IPS-20b (cell line): ENCODE measurements at regions not wholly inside any gene's neighbourhood (a gene's known extent, or its start where the extent isn't known, plus 50 kb on each side); places are given as distances from the start of the nearest gene placed in this dataset.

Source experiments
- H3K27ac ChIP-seq: one replicate; pipeline ENCODE4 v1.5.1; 2013; ENCODE audit warnings: low read length
- H3K27me3 ChIP-seq: 2 replicates; pipeline ENCODE4 v1.6.1; 2013; ENCODE audit warnings: mild to moderate bottlenecking, low read length, inconsistent platforms; ENCODE audit not compliant: insufficient read depth
- H3K36me3 ChIP-seq: 2 replicates; pipeline ENCODE4 v1.6.1; 2013; ENCODE audit warnings: low read depth, mild to moderate bottlenecking, inconsistent platforms, low read length, moderate library complexity; ENCODE audit not compliant: insufficient read depth
- H3K4me1 ChIP-seq: 2 replicates; pipeline ENCODE4 v1.6.1; 2013; ENCODE audit warnings: mild to moderate bottlenecking, control low read depth, inconsistent platforms, low read length, moderate library complexity; ENCODE audit not compliant: insufficient read depth
- H3K4me3 ChIP-seq: 2 replicates; pipeline ENCODE4 v1.5.1; 2013; ENCODE audit warnings: mild to moderate bottlenecking, low read length, inconsistent platforms
- H3K9ac ChIP-seq: 2 replicates; pipeline ENCODE4 v1.6.1; 2013; ENCODE audit warnings: low read depth, mild to moderate bottlenecking, inconsistent platforms, low read length, moderate library complexity
- H3K9me3 ChIP-seq: 2 replicates; pipeline ENCODE4 v1.6.1; 2013; ENCODE audit warnings: mild to moderate bottlenecking, low read depth, low read length, inconsistent platforms; ENCODE audit not compliant: insufficient read depth

DNA sequence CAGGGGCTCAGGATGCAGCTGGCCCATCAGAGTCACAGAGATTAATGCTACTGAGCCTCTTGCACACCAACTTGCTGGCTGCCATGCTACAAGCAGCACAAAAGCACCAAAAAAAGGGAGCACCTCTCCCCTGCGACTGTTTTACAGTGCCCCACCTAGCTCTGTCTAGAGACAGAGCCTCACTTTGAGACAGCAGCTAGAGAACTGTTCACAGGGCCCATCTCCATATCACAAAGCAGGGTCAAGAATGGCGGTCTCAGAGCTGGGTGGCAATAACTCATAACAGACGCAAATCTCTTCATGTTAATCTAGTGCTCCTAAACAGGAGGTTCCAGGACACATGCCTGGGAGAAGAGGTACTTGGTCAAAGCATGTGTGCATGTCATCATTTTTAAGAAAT lies 953.0 kb downstream of the DCDC2C start:
- no peaks in the 10 kb centered on the region for H3K9me3 ChIP-seq
- no peaks in the 10 kb centered on the region for H3K27me3 ChIP-seq
- H3K9ac ChIP-seq = no peak overlapping the region
- no peaks in the 10 kb centered on the region for H3K4me1 ChIP-seq
- H3K4me3 ChIP-seq = no peak overlapping the region
- H3K27ac ChIP-seq = no peak overlapping the region
- no peaks in the 10 kb centered on the region for H3K36me3 ChIP-seq

DNA sequence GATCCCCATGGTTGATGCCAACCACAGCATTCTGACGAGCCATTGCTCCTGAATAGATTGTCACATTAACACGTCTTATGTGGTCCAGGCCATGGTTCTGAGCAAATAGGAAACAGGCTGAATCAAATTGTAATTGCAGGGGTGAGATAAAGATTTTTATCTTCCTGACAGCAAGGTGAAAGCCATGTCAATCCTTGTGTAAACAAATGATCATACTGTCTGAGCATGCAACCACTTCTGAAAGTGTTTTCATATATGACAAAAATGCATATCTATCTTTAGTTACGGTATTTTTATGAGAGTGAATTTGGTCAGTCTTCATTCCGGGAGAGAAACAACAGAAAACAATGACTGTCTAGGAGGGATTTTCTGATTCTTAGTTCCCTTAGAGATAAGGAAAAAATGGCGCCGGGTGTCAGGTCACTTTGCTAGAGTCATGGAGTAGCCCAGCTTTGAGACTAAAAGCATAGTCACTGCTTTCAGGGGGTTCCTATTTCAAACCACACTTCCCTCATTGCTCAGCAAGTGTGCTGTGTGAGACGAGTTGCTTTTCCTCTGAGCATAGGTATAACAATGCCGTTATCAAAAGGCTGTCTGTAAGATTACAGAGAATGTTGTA lies 958.9 kb downstream of the DCDC2C start:
- no peaks in the 10 kb centered on the region for H3K9me3 ChIP-seq
- H3K4me1 ChIP-seq = no peaks in the 10 kb centered on the region
- H3K4me3 ChIP-seq = no peak overlapping the region
- H3K9ac ChIP-seq = no peak overlapping the region
- no peak overlapping the region for H3K27ac ChIP-seq
- no peaks in the 10 kb centered on the region for H3K27me3 ChIP-seq
- H3K36me3 ChIP-seq = no peaks in the 10 kb centered on the region

DNA sequence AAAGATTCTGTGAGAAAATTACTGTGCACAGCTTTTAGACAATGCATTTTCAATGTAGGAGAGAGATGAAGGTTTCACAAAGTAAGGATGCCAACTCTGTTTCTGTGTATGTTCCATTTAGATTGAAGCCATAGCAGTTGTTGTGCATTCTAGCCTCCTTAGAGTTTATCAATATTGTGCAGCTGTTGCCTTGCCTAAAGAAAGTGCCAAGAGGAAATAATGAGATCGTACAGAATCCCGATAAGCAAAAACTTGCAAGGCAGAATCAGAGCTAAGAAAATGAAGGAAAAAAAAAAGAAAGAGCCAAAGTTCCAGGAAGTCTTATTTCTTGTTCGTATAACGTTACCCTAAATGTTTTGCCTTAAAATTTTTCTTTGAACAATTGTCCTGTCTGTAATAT lies 965.0 kb downstream of the DCDC2C start:
- H3K4me1 ChIP-seq = no peaks in the 10 kb centered on the region
- no peak overlapping the region for H3K9ac ChIP-seq
- no peaks in the 10 kb centered on the region for H3K27me3 ChIP-seq
- H3K27ac ChIP-seq = no peak overlapping the region
- H3K9me3 ChIP-seq = no peaks in the 10 kb centered on the region
- H3K36me3 ChIP-seq = no peaks in the 10 kb centered on the region
- H3K4me3 ChIP-seq = no peak overlapping the region

DNA sequence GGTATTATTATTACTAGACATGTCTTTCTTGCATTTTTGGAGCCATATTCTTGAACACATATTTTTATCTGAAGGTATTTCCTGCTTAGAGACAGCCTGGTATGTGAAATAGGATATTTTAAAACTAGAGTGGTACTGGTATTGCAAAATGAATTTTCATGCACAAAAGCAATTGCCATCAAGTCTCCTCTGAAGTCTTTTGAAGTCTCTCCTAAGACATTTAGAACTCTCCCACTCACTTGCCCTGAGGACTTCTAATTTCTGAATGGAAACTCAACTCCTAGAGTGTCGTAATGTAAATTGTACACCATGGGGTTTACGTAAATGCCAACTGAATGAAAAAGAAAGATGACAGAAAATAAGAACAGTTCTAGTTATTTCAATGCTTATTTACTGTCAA lies 967.0 kb downstream of the DCDC2C start:
- no peak overlapping the region for H3K4me3 ChIP-seq
- no peaks in the 10 kb centered on the region for H3K4me1 ChIP-seq
- no peak overlapping the region for H3K27ac ChIP-seq
- no peaks in the 10 kb centered on the region for H3K36me3 ChIP-seq
- H3K9me3 ChIP-seq = no peaks in the 10 kb centered on the region
- H3K27me3 ChIP-seq = no peaks in the 10 kb centered on the region
- no peak overlapping the region for H3K9ac ChIP-seq

DNA sequence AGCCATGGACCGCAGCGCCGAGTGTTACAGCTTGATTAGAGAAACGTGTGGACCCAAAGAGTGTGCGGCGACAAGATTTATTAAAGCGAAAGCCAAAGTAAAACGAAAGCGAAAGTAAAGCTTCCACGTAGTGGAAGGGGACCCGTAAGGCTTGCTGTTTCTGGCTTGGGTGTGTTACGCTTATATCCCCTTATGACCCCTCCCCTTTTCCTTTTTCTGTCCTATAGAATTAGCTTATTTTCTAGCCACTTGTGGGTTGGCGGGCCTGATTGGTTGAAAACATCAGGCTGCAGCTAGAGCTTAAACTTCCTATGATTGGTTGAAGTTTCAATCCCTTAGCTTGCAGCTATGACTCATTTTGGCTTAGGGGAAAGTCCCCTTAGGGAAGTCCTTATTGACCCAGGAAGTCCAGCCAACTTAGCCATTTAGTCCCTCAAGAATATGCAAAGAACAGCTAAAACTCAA lies 969.7 kb downstream of the DCDC2C start:
- Histone ChIP-seq H3K4me3 (no peak overlapping the region), H3K4me1 (no peaks in the 10 kb centered on the region), H3K36me3 (no peaks in the 10 kb centered on the region), H3K9me3 (no peaks in the 10 kb centered on the region), H3K9ac (no peak overlapping the region), H3K27me3 (no peaks in the 10 kb centered on the region), H3K27ac (no peak overlapping the region)

- Histone ChIP-seq H3K27me3 (no peaks in the 10 kb centered on the region), H3K4me3 (no peak overlapping the region), H3K4me1 (no peaks in the 10 kb centered on the region), H3K9me3 (no peaks in the 10 kb centered on the region), H3K27ac (no peak overlapping the region), H3K9ac (no peak overlapping the region), H3K36me3 (no peaks in the 10 kb centered on the region)
These were observed 970.6 kb downstream of the DCDC2C start for GRCh38 chr2:4674007-4674406.

DNA sequence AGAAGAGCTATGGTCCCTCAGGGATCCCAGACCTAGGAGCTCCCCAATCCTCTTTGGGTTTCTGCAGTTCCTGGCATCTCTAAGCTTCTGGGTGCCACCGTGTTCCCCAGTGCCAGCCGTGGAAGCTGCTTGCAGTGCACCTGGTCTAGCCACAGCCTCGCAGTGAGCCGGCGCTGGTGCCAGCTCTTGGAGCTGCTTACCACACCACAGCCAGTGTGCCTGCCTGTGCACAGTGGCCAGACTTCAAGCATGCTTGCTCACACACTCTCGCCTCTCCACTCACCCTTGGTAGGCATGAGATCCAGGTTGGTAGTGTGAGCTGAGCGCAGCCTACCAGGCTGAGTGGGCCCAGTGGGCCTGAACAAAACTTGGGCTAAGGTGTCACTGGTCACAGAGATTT lies 971.9 kb downstream of the DCDC2C start:
- no peaks in the 10 kb centered on the region for H3K9me3 ChIP-seq
- no peaks in the 10 kb centered on the region for H3K36me3 ChIP-seq
- no peak overlapping the region for H3K9ac ChIP-seq
- H3K27me3 ChIP-seq = no peaks in the 10 kb centered on the region
- H3K27ac ChIP-seq = no peak overlapping the region
- H3K4me1 ChIP-seq = no peaks in the 10 kb centered on the region
- H3K4me3 ChIP-seq = no peak overlapping the region

- no peak overlapping the region for H3K27ac ChIP-seq
- H3K9ac ChIP-seq = no peak overlapping the region
- no peaks in the 10 kb centered on the region for H3K27me3 ChIP-seq
- no peak overlapping the region for H3K4me3 ChIP-seq
- H3K36me3 ChIP-seq = no peaks in the 10 kb centered on the region
- H3K9me3 ChIP-seq = no peaks in the 10 kb centered on the region
- H3K4me1 ChIP-seq = no peaks in the 10 kb centered on the region
These were observed 975.6 kb downstream of the DCDC2C start for GRCh38 chr2:4678927-4679326.

- Histone ChIP-seq H3K4me3 (no peak overlapping the region), H3K36me3 (no peaks in the 10 kb centered on the region), H3K27ac (no peak overlapping the region), H3K9ac (no peak overlapping the region), H3K4me1 (no peaks in the 10 kb centered on the region), H3K27me3 (no peaks in the 10 kb centered on the region), H3K9me3 (no peaks in the 10 kb centered on the region)
These were observed 976.0 kb downstream of the DCDC2C start for GRCh38 chr2:4679391-4679790.

DNA sequence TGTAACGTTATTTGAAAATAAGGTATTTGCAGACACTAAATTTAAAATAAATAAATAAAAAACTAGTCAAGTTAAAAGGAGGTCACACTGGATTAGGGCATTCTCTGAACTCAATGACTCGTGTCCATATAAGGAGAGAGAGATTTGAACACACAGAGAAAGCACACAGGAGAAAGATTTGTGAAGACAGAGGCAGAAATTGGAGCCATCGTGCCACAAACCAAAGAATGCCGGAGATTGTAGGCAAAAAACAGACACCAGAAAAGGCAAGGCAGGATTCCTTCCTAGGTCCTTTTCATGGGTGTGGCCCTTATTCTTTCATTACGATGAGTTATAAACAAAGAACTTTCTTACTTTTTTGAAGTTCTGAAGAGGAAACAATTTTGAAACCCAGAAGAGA lies 981.5 kb downstream of the DCDC2C start:
- H3K9ac ChIP-seq = no peak overlapping the region
- H3K9me3 ChIP-seq = no peaks in the 10 kb centered on the region
- H3K4me3 ChIP-seq = no peak overlapping the region
- no peaks in the 10 kb centered on the region for H3K4me1 ChIP-seq
- H3K36me3 ChIP-seq = no peaks in the 10 kb centered on the region
- H3K27me3 ChIP-seq = no peaks in the 10 kb centered on the region
- no peak overlapping the region for H3K27ac ChIP-seq

DNA sequence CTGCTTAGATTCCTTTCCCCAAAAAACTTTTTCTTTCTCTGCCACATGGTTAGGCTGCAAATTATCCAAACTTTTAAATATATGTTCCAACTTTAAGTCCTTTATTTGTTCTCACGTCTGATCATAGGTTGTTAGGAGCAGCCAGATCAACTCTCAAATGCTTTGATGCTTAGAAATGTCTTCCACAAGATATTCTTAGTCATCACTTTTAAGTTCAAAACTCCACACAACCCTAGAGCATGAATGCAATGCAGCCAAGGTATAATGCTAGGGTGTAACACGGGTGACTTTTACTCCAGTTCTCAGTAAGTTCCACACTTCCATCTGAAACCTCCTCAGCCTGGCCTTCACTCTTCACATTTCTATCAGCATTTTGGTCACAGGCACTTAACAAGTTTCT lies 987.5 kb downstream of the DCDC2C start:
- H3K9me3 ChIP-seq = no peaks in the 10 kb centered on the region
- H3K27ac ChIP-seq = no peak overlapping the region
- H3K4me1 ChIP-seq = no peaks in the 10 kb centered on the region; the same call in 1 of the 2 replicates
- no peak overlapping the region for H3K9ac ChIP-seq
- no peak overlapping the region for H3K4me3 ChIP-seq
- H3K27me3 ChIP-seq = no peaks in the 10 kb centered on the region
- no peaks in the 10 kb centered on the region for H3K36me3 ChIP-seq

GRCh38 chr2:4693266-4693665 lies 989.9 kb downstream of the DCDC2C start:
- Histone ChIP-seq H3K36me3 (no peaks in the 10 kb centered on the region), H3K9ac (no peak overlapping the region), H3K27me3 (no peaks in the 10 kb centered on the region), H3K27ac (no peak overlapping the region), H3K4me1 (no peaks in the 10 kb centered on the region; the same call in 1 of the 2 replicates), H3K9me3 (no peaks in the 10 kb centered on the region), H3K4me3 (no peak overlapping the region)
